ENCODE measurements at regions not wholly inside any gene's neighbourhood (a gene's known extent, or its start where the extent isn't known, plus 50 kb on each side); places are given as distances from the start of the nearest gene placed in this dataset.

GRCh38 chr11:28874706-28875105 is 766.5 kb downstream of the METTL15 start:
- no peak for TF ChIP-seq EZH2 (IDR thresholded peaks at IDR 0.05)
- TF ChIP-seq POLR2AphosphoS5 (IDR thresholded peaks at IDR 0.05; ENCODE audit: borderline replicate concordance, low read depth, low read length) = no peak
- TF ChIP-seq FOXP2 (optimal IDR thresholded peaks at IDR 0.05; ENCODE audit: control extremely low read depth, extremely low read length, insufficient read depth) = no peak
